ENCODE measurements at regions not wholly inside any gene's neighbourhood (a gene's known extent, or its start where the extent isn't known, plus 50 kb on each side); places are given as distances from the start of the nearest gene placed in this dataset.

DNA sequence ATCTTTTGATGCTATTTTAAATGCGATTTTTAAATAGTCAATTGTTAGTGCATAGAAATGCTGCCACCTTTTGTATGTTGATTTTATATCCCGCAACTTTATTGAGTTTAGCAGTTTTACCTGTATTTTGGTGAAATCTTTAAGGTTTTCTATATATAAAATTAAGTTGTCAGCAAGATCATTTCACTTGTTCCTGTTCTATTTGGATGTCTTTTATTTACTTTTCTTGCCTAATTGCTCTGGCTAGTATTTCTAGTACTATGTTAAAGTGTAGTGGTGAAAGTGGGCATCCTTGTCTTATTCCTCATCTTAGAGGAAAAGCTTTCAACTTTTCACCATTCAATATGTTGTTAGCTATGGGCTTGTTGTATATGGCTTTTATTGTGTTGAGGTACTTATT is 813.3 kb upstream of the CELF2 start:
- Mint-ChIP-seq H3K36me3 (ENCODE audit: low read depth) (no peaks in the 10 kb centered on the region), H3K27me3 (peaks cover 14% of the 10 kb centered on the region), H3K4me3 (no peak overlapping the region), H3K4me1 (no peaks in the 10 kb centered on the region), H3K27ac (no peak overlapping the region)
- DNase-seq, result no peak
- no peaks in the 10 kb centered on the region for H3K9me3 ChIP-seq (ENCODE audit: control insufficient read depth, low read length, poor library complexity, severe bottlenecking)
- ATAC-seq, result no peak

DNA sequence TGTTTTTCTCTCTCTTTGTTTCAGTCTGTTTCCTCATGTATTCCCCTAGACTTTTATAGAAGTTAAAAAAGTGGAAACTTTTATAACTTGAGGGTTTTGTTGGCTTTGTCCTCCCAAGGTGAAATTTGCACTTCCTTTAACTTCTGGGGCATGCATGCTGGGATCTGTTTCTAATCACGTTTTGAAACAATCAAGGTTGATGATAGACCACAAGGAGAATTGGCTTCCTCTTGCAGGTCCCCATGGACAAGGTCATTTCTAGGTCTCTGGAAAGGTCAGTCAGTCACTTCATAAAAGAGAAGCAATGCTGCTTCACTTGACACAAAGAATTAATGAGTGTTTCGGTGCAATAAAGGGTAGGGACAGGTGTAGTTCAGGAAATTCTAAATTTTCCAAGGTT is 811.8 kb upstream of the CELF2 start:
- H3K4me1 Mint-ChIP-seq, result no peaks in the 10 kb centered on the region
- H3K9me3 ChIP-seq (ENCODE audit: control insufficient read depth, low read length, poor library complexity, severe bottlenecking), result no peaks in the 10 kb centered on the region
- H3K27ac Mint-ChIP-seq, result no peak overlapping the region
- no peak overlapping the region for H3K4me3 Mint-ChIP-seq
- H3K36me3 Mint-ChIP-seq (ENCODE audit: low read depth), result no peaks in the 10 kb centered on the region
- no peak for DNase-seq
- peaks cover 6% of the 10 kb centered on the region for H3K27me3 Mint-ChIP-seq
- no peak for ATAC-seq

DNA sequence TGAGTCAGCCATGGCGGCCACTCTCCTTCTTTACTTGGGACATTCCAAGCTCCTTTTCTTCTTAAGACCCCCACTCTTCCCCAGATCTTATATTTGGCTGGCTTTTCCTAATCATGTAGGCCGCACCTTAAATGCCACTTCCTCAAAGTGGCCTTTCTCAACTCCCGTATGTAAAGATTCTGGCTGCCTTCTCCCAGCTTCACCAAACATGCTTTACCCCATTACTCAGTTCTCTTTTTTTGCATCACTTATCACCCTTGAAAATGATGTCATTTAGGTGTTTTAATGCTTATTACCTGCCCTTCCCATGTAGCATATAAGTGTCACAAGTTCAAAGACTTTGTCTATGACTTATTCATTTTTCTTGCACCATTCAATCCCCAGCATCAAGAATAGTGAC is 810.1 kb upstream of the CELF2 start:
- DNase-seq, result no peak
- Mint-ChIP-seq H3K27me3 (peaks cover 6% of the 10 kb centered on the region), H3K27ac (no peak overlapping the region), H3K4me1 (no peaks in the 10 kb centered on the region), H3K36me3 (ENCODE audit: low read depth) (no peaks in the 10 kb centered on the region), H3K4me3 (no peak overlapping the region)
- H3K9me3 ChIP-seq (ENCODE audit: control insufficient read depth, low read length, poor library complexity, severe bottlenecking), result no peaks in the 10 kb centered on the region
- no peak for ATAC-seq

DNA sequence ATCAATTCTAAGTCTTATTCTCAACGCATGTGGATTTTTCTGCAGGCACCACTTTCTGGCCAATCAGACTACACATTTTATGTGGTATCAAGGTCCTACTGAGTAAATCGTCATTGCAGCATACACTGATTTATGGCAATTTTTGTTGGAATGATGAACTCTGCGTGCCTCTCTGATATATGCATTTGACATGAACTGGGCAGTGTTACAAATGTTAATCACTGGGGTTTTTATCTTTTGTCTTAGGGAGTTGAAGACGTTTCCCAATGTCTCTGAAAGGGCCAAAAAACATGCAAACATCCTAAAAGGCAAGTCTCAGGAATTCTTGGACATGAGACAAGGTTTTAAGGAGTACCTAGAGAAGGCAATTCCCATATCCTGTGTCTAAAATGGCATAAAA is 809.5 kb upstream of the CELF2 start:
- DNase-seq (no peak), ATAC-seq (no peak)
- H3K27me3 Mint-ChIP-seq, result peaks cover 6% of the 10 kb centered on the region
- H3K4me3 Mint-ChIP-seq, result no peak overlapping the region
- no peak overlapping the region for H3K27ac Mint-ChIP-seq
- no peaks in the 10 kb centered on the region for H3K9me3 ChIP-seq (ENCODE audit: control insufficient read depth, low read length, poor library complexity, severe bottlenecking)
- no peaks in the 10 kb centered on the region for H3K36me3 Mint-ChIP-seq (ENCODE audit: low read depth)
- no peaks in the 10 kb centered on the region for H3K4me1 Mint-ChIP-seq

DNA sequence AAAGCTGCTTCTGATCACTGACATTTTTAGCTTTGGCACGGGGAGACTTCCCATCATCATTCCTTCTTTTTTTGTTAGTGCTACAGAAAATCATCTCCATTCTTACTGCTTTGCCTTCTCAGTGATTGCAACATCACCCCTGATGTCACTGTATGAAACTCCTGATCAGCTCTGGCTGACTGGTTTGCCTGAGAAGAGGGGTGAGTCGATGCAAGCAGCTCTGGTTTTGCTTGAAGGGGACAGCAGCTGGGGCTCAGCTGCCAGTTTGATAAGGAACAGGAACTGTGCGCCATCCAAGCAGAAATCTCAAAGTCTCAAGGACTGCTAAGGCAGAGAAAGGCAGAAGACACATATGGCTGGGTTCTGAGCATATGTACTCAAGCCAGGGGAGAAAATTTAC is 808.5 kb upstream of the CELF2 start:
- ATAC-seq, result no peak
- Mint-ChIP-seq H3K4me1 (no peaks in the 10 kb centered on the region), H3K36me3 (ENCODE audit: low read depth) (no peaks in the 10 kb centered on the region), H3K27ac (no peak overlapping the region), H3K4me3 (no peak overlapping the region), H3K27me3 (peaks cover 6% of the 10 kb centered on the region)
- no peak for DNase-seq
- H3K9me3 ChIP-seq (ENCODE audit: control insufficient read depth, low read length, poor library complexity, severe bottlenecking), result no peaks in the 10 kb centered on the region

DNA sequence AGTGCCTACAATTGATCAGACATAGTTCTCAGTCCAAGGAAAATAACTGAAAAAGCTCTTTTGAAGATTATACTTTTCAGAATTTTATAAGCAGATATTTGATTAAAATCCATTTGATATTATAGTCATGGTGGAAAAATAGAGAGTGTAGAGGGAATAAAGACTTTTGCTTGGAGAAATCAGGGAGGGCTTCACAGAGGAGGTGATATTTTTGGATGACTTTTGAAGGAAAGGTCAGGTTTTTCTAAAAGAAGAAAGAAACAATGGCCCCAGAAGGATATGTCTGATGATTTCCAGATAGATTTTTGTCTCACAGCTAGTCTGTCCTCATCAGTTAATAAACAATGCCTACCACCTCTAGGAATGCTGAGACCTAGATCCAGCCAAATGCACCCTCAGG is 806.3 kb upstream of the CELF2 start:
- DNase-seq, result no peak
- Mint-ChIP-seq H3K27me3 (peaks cover 10% of the 10 kb centered on the region), H3K27ac (no peak overlapping the region), H3K36me3 (ENCODE audit: low read depth) (no peaks in the 10 kb centered on the region), H3K4me1 (no peaks in the 10 kb centered on the region), H3K4me3 (no peak overlapping the region)
- ATAC-seq, result no peak
- H3K9me3 ChIP-seq (ENCODE audit: control insufficient read depth, low read length, poor library complexity, severe bottlenecking), result no peaks in the 10 kb centered on the region

DNA sequence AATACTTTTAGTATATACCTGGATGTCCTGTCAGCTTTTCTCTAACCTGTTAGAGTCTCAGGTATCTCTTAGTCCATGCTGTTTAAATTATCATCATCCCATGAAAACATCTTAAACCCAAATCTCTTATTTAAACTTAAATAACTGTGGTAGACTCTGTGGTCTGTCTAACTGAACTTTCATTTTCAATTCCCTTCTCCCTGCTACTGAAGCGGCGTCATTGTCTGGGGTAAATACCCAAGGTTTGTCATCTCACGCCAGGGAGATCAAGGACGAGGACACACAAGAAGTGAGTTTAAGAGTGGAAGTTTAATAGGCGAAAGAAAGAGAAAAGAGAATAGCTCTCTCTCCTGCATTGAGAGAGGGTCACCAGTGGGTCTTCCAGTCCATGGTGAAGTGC is 804.4 kb upstream of the CELF2 start:
- no peaks in the 10 kb centered on the region for H3K9me3 ChIP-seq (ENCODE audit: control insufficient read depth, low read length, poor library complexity, severe bottlenecking)
- H3K4me3 Mint-ChIP-seq, result no peak overlapping the region
- H3K27ac Mint-ChIP-seq, result no peak overlapping the region
- H3K4me1 Mint-ChIP-seq, result no peaks in the 10 kb centered on the region
- DNase-seq, result no peak
- no peak for ATAC-seq
- no peaks in the 10 kb centered on the region for H3K36me3 Mint-ChIP-seq (ENCODE audit: low read depth)
- peaks cover 4% of the 10 kb centered on the region for H3K27me3 Mint-ChIP-seq

DNA sequence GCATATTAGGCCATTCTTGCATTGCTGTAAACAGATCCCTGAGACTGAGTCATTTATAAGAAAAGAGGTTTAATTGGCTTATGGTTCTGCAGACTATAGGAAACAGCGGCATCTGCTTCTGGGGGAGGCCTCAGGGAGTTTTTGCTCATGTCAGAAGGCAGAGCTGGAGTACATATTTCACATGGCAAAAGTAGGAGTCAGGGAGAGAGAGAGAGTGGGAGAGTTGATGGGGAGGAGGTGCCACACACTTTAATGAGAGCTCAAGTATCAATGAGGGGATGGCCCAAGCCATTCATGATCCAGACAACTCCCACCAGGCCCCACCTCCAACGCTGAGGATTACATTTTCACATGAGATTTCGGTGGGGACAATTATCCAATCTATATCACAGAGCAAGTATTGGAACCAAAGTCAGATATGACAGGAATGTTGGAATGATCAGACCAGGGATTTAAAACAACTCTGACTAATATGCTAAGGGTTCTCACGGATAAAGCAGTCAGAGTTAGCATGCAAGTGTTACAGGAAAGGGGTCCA is 795.3 kb upstream of the CELF2 start:
- Mint-ChIP-seq H3K27me3 (no peaks in the 10 kb centered on the region), H3K4me3 (no peak overlapping the region), H3K4me1 (no peaks in the 10 kb centered on the region), H3K27ac (no peak overlapping the region), H3K36me3 (ENCODE audit: low read depth) (no peaks in the 10 kb centered on the region)
- no peaks in the 10 kb centered on the region for H3K9me3 ChIP-seq (ENCODE audit: control insufficient read depth, low read length, poor library complexity, severe bottlenecking)
- ATAC-seq (no peak), DNase-seq (no peak)

DNA sequence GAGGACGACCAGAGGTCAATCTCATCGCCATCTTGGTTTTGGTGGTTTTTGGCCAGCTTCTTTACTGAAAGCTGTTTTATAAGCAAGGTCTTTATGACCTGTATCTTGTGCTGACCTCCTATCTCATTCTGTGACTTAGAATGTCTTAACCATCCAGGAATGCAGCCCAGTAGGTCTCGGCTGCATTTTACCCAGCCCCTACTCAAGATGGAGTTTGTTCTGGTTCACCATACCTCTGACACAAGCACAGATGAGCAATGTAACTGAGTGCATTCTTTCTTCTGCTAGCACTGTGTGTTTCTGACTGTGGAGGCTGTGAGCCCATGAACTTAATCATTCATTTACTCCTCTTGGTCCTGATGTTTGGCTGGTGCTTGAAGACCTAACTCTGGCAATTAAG is 794.5 kb upstream of the CELF2 start:
- no peaks in the 10 kb centered on the region for H3K9me3 ChIP-seq (ENCODE audit: control insufficient read depth, low read length, poor library complexity, severe bottlenecking)
- Mint-ChIP-seq H3K4me3 (no peak overlapping the region), H3K36me3 (ENCODE audit: low read depth) (no peaks in the 10 kb centered on the region), H3K27ac (no peak overlapping the region), H3K27me3 (no peaks in the 10 kb centered on the region), H3K4me1 (no peaks in the 10 kb centered on the region)
- ATAC-seq, result no peak
- DNase-seq, result no peak

DNA sequence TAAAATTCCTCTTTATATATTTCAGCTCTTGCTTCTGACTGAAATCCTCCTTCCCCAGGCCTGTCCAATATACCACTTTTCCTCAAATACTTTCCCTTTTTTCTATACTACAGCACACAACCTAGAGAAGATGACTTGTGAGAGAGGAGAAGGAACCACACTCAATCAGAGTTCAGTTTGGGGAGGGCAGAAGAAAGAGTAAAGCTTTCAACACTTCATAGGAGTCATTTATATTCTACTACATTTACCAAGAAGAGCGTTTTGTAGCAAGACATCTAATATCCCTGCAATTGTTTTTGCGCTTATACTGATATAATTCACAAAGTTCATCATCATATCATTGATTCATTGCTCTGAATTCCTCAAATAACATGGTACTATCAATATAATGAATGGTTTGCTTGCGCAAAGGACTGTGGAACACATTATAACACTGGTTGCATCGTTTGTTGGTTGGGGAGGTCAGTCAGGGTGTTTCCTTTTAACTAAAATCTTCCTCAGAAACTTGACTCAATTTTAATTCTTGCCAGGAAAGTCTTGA is 792.5 kb upstream of the CELF2 start:
- Mint-ChIP-seq H3K27ac (no peak overlapping the region), H3K4me1 (no peaks in the 10 kb centered on the region), H3K27me3 (no peaks in the 10 kb centered on the region), H3K4me3 (no peak overlapping the region), H3K36me3 (ENCODE audit: low read depth) (no peaks in the 10 kb centered on the region)
- ATAC-seq (no peak), DNase-seq (no peak)
- H3K9me3 ChIP-seq (ENCODE audit: control insufficient read depth, low read length, poor library complexity, severe bottlenecking), result peaks cover 2% of the 10 kb centered on the region

DNA sequence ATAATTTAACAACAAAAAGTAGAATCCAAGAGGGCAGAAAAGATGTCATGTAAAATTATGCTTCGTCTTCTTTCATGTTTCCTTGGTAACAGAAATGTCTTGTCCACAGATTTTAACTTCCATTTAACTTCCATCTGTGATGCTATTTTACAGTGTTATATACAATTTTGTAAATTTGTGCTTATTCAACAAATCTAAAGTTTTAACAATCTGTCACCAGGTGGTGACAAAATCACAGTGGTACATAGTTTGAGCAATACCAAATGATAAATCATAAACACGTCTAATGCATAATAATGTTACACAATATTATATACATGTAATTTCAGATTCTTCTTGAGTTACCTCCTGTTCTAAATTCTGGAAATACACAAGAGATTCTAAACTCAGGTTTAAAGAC is 784.4 kb upstream of the CELF2 start:
- no peak for ATAC-seq
- no peak for DNase-seq
- no peak overlapping the region for H3K4me3 Mint-ChIP-seq
- no peaks in the 10 kb centered on the region for H3K36me3 Mint-ChIP-seq (ENCODE audit: low read depth)
- no peaks in the 10 kb centered on the region for H3K4me1 Mint-ChIP-seq
- no peak overlapping the region for H3K27ac Mint-ChIP-seq
- H3K27me3 Mint-ChIP-seq, result peaks cover 30% of the 10 kb centered on the region
- H3K9me3 ChIP-seq (ENCODE audit: control insufficient read depth, low read length, poor library complexity, severe bottlenecking), result peaks cover 4% of the 10 kb centered on the region

DNA sequence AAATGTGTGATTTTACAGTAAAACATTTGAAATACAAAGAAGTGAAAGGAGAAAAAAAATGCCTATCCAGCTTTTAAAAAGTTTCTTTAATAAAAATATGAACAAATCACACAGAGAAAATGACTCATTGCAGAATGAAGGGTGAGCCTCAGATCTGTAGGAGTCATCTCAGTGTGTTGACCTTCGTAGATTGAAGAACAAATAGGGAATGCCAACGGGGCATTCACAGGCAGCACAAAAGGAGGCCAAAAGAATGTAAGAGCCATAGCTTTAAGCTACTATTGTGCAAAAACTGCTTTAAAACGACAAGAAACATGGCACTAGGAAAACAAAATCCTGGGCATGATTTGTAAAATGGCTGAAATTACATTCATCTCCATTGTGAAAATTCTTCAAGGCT is 782.7 kb upstream of the CELF2 start:
- Mint-ChIP-seq H3K4me1 (no peaks in the 10 kb centered on the region), H3K4me3 (no peak overlapping the region), H3K27ac (no peak overlapping the region), H3K36me3 (ENCODE audit: low read depth) (no peaks in the 10 kb centered on the region), H3K27me3 (peaks cover 34% of the 10 kb centered on the region)
- ATAC-seq (no peak), DNase-seq (no peak)
- H3K9me3 ChIP-seq (ENCODE audit: control insufficient read depth, low read length, poor library complexity, severe bottlenecking), result peaks cover 4% of the 10 kb centered on the region

DNA sequence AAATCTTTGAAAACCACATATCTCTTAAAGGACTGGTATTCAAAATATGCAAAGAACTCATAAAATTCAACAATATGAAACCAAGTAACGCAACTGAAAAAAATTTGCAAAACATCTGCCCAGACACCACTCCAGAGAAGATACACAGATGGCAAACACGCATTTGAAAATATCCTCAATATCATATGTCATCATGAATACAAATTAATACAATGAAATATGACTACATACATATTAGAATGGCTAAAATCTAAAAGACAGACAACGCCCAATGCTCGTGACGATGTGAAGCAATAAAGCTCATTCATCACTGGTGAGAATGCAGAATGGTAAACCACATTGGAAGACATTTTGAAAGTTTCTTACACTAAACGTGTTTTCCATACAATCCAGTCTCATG is 770.1 kb upstream of the CELF2 start:
- no peak overlapping the region for H3K4me3 Mint-ChIP-seq
- no peaks in the 10 kb centered on the region for H3K4me1 Mint-ChIP-seq
- ATAC-seq (no peak), DNase-seq (no peak)
- peaks cover 4% of the 10 kb centered on the region for H3K36me3 Mint-ChIP-seq (ENCODE audit: low read depth)
- no peak overlapping the region for H3K27ac Mint-ChIP-seq
- H3K9me3 ChIP-seq (ENCODE audit: control insufficient read depth, low read length, poor library complexity, severe bottlenecking), result no peaks in the 10 kb centered on the region
- H3K27me3 Mint-ChIP-seq, result peaks cover 5% of the 10 kb centered on the region

DNA sequence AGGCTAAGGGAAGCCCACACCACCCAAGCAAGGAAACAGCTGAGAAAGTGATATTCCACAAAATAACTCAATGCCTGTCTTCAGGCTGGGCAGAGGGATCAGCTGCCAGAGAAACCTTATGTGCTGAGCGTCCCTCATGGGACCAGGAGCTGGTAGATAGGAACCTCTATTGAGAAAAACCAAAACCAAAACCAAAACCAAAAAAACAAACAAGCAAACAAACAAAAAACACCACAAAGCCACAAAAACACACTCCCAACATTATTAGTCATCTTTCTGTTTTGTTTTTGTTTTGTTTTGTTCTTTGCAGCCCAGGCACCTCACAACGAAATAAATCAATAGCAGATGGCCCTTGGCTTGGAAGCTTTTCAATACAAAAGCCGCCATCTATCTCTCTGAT is 760.8 kb upstream of the CELF2 start:
- DNase-seq (no peak), ATAC-seq (no peak)
- Mint-ChIP-seq H3K27ac (no peak overlapping the region), H3K4me1 (no peaks in the 10 kb centered on the region), H3K36me3 (ENCODE audit: low read depth) (no peaks in the 10 kb centered on the region), H3K4me3 (no peak overlapping the region), H3K27me3 (no peaks in the 10 kb centered on the region)
- H3K9me3 ChIP-seq (ENCODE audit: control insufficient read depth, low read length, poor library complexity, severe bottlenecking), result no peaks in the 10 kb centered on the region
